NCI-H446 treated with DMSO at 0.1 percent for 48 hours (cell line): ENCODE measurements at regions not wholly inside any gene's neighbourhood (a gene's known extent, or its start where the extent isn't known, plus 50 kb on each side); places are given as distances from the start of the nearest gene placed in this dataset.

Experiments
- DNase-seq: peaks from one replicate; lab custom pipeline; 2025; lab: John Stamatoyannopoulos, UW

DNA sequence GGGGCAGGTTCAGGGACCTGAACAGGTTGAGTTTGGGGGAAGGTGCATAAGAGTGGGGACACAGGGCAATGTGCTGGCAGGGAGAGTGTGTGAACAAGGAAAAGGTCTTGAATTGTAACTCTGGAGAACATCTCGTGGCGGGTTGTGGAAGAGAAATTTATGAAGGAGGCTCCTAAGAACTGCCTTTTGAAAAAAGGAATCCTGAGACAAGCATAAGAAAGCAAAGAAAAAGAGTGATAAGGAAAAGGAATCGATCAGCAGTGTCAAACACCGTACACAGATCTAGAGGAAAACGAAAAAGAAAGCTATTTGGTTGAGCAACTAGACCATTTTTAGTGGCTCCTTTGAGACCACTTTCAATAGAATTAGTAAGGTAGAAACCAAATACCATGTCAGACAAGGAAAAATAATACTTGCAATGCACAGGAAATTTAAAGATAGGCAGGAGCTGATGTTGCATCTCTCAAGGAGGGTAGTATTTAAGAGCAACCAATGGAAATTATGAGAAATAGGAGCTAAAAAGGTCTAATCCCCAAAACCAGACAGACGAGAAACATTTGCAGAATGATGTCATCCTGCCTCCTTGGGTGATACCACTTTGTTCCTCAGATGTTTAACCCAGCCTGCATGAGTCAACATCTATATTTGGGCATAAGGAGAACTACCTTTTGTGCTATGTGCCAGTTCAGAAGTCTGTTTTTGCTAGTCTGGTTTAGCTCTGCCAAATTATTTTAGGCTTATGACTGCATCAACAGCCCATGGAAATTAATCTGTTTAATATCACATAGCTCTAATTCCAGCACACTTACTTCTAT, 64.5 kb upstream of the STK38L start:
- peak; percentile 60 for DNase-seq

- DNase-seq = no peak
These were observed 63.1 kb upstream of the STK38L start for GRCh38 chr12:27180906-27181505.

DNA sequence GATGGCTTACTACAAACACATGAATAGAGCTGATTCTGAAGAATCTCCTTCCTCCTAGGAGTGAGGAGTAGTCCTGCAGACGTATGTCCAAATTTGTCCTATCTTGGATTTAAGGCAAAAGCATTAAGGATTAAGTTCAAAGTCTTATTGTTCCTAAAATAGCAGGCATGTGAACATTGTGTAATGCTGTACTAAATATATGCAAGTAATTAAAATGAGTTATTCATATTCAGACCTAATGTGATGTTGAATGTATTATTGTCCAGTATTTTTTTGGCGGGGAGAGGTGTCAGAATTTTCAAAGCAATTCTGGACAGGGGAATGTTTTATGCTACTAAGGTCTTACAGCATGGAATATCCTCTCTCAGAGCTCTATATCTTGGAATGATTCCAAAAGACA, 60.7 kb upstream of the STK38L start:
- DNase-seq = no peak

- no peak for DNase-seq
These were observed 58.7 kb upstream of the STK38L start for GRCh38 chr12:27185234-27186021.

DNA sequence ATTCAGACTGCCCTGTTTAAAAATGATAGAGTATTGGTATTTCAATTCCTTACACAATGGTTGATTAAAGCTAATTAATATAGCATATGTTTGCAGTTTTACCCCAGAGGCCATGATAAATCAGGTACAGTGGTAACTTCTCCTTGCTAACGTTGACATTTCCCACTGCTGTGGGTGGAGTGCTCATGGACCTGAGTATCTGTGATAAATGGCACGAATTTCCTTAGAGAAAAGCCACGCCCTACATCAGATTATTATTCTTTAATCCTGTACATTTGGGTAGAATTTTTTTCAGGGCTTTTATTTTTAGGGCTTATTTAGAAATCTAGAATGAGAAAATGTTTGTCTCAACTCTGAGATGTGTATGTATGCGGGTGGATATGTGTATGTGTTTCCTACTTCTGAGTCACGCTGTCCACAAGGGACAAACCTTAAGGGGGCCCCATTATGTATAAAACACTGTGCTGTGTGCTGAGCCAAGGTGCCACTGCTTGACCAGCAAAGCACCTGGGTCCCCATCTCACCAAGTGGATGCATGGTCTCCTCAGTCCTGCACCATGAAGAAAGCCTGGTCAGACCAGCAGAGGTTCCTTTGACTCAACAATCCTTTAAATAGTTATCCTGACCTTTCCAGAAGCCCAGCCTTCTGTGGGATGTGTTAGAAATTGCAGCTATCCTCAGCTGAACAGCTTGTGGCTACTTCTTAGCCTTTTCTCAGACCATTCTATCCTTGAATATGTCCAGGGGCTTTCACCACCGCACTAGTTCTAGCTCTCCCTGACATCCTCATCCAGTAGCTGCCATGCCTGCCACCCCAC, 57.9 kb upstream of the STK38L start:
- DNase-seq = no peak

GRCh38 chr12:27187697-27188096, 56.4 kb upstream of the STK38L start:
- no peak for DNase-seq

GRCh38 chr12:27190761-27191160, 53.3 kb upstream of the STK38L start:
- DNase-seq = no peak

GRCh38 chr12:27191531-27191930, 52.6 kb upstream of the STK38L start:
- no peak for DNase-seq

- no peak for DNase-seq
These were observed 51.8 kb upstream of the STK38L start for GRCh38 chr12:27192118-27192802.

GRCh38 chr12:27193106-27193505, 51.0 kb upstream of the STK38L start:
- no peak for DNase-seq

- peak; percentile 20 for DNase-seq
These were observed 50.1 kb upstream of the STK38L start for GRCh38 chr12:27193854-27194544.
